MM.1S (cell line): ENCODE measurements at regions not wholly inside any gene's neighbourhood (a gene's known extent, or its start where the extent isn't known, plus 50 kb on each side); places are given as distances from the start of the nearest gene placed in this dataset.

Source experiments
- DNase-seq: peaks from one replicate; pipeline ENCODE4 v3.0.0-alpha.2; 2015
- H2AFZ ChIP-seq: fragments of 300-600 bp; sonication (generic); 2 replicates; pipeline ENCODE4 v1.6.0; 2016; ENCODE audit warnings: antibody characterized with exemption, low read length
- H3F3A ChIP-seq: fragments of 300-600 bp; sonication (generic); 2 replicates; pipeline ENCODE4 v1.6.1; 2016; ENCODE audit warnings: mild to moderate bottlenecking, antibody characterized with exemption, low read length, moderate library complexity, mixed read lengths; ENCODE audit not compliant: insufficient read depth
- H3K27ac ChIP-seq: fragments of 300-600 bp; sonication (generic); 2 replicates; pipeline ENCODE4 v1.5.1; 2016; ENCODE audit warnings: mild to moderate bottlenecking, low read length
- H3K27me3 ChIP-seq: fragments of 300-600 bp; sonication (generic); replicated peaks from 2 replicates; pipeline ENCODE4 v1.6.0; 2016; ENCODE audit warnings: low read length; ENCODE audit not compliant: insufficient read depth
- H3K36me3 ChIP-seq: fragments of 300-600 bp; sonication (generic); replicated peaks from 2 replicates; pipeline ENCODE4 v1.6.1; 2016; ENCODE audit warnings: mild to moderate bottlenecking, low read length, mixed read lengths; ENCODE audit not compliant: insufficient read depth
- H3K4me1 ChIP-seq: fragments of 300-600 bp; sonication (generic); 2 replicates; pipeline ENCODE4 v1.6.1; 2016; ENCODE audit warnings: low read length, mixed read lengths
- H3K4me2 ChIP-seq: fragments of 300-600 bp; sonication (generic); 2 replicates; pipeline ENCODE4 v1.6.0; 2016; ENCODE audit warnings: low read depth, low read length
- H3K4me3 ChIP-seq: fragments of 300-600 bp; sonication (generic); 2 replicates; pipeline ENCODE4 v1.5.1; 2016; ENCODE audit warnings: low read length, mixed read lengths
- H3K79me2 ChIP-seq: fragments of 300-600 bp; sonication (generic); 2 replicates; pipeline ENCODE4 v1.6.1; 2016; ENCODE audit warnings: mixed run types, low read length, mixed read lengths
- H3K9ac ChIP-seq: fragments of 300-600 bp; sonication (generic); 2 replicates; pipeline ENCODE4 v1.6.1; 2016; ENCODE audit warnings: low read length, mixed read lengths
- H3K9me2 ChIP-seq: fragments of 300-600 bp; sonication (generic); replicated peaks from 2 replicates; pipeline ENCODE4 v1.6.1; 2016; ENCODE audit warnings: mild to moderate bottlenecking, low read length, mixed read lengths; ENCODE audit not compliant: insufficient read depth
- H3K9me3 ChIP-seq: fragments of 300-600 bp; sonication (generic); replicated peaks from 2 replicates; pipeline ENCODE4 v1.6.1; 2016; ENCODE audit warnings: mild to moderate bottlenecking, low read length, mixed read lengths; ENCODE audit not compliant: insufficient read depth
- H4K20me1 ChIP-seq: fragments of 300-600 bp; sonication (generic); 2 replicates; pipeline ENCODE4 v1.6.1; 2016; ENCODE audit warnings: mild to moderate bottlenecking, low read length, moderate library complexity, mixed read lengths; ENCODE audit not compliant: insufficient read depth
- CTCF ChIP-seq: fragments of 300-600 bp; sonication (generic); IDR thresholded peaks from 2 replicates; pipeline ENCODE4 v1.5.1; 2016; ENCODE audit warnings: antibody characterized with exemption, low read length, mixed read lengths
- EZH2 ChIP-seq: fragments of 300-600 bp; sonication (generic); optimal IDR thresholded peaks from 2 replicates; pipeline ENCODE3; 2017; ENCODE audit warnings: low read depth, mild to moderate bottlenecking, antibody characterized with exemption, low read length, mixed read lengths
- EZH2phosphoT487 ChIP-seq: fragments of 300-600 bp; sonication (generic); IDR thresholded peaks from 2 replicates; pipeline ENCODE4 v1.6.1; 2018; ENCODE audit warnings: antibody characterized with exemption, low read length

GRCh38 chr5:9878206-9878605 is 248.1 kb upstream of the TAS2R1 start:
- no peak overlapping the region for H3K4me3 ChIP-seq
- no peaks in the 10 kb centered on the region for H3K4me1 ChIP-seq
- TF ChIP-seq EZH2phosphoT487 (no peak), CTCF (no peak), EZH2 (no peak)
- no peaks in the 10 kb centered on the region for H3K79me2 ChIP-seq
- H3K9ac ChIP-seq, result no peak overlapping the region
- no peaks in the 10 kb centered on the region for H3K9me2 ChIP-seq
- no peaks in the 10 kb centered on the region for H3F3A ChIP-seq
- no peak overlapping the region for H3K4me2 ChIP-seq
- no peaks in the 10 kb centered on the region for H3K9me3 ChIP-seq
- H2AFZ ChIP-seq, result no peak overlapping the region
- no peaks in the 10 kb centered on the region for H3K36me3 ChIP-seq
- no peaks in the 10 kb centered on the region for H4K20me1 ChIP-seq
- DNase-seq, result no peak
- no peak overlapping the region for H3K27ac ChIP-seq
- no peaks in the 10 kb centered on the region for H3K27me3 ChIP-seq

GRCh38 chr5:9877488-9877887 is 247.3 kb upstream of the TAS2R1 start:
- H3K27me3 ChIP-seq, result no peaks in the 10 kb centered on the region
- no peak overlapping the region for H3K9ac ChIP-seq
- no peaks in the 10 kb centered on the region for H3K9me3 ChIP-seq
- H3K36me3 ChIP-seq, result no peaks in the 10 kb centered on the region
- H3F3A ChIP-seq, result no peaks in the 10 kb centered on the region
- TF ChIP-seq EZH2 (no peak), EZH2phosphoT487 (no peak), CTCF (no peak)
- no peaks in the 10 kb centered on the region for H3K4me1 ChIP-seq
- H3K9me2 ChIP-seq, result no peaks in the 10 kb centered on the region
- H3K4me2 ChIP-seq, result no peak overlapping the region
- DNase-seq, result no peak
- H3K4me3 ChIP-seq, result no peak overlapping the region
- H3K79me2 ChIP-seq, result no peaks in the 10 kb centered on the region
- no peak overlapping the region for H2AFZ ChIP-seq
- no peaks in the 10 kb centered on the region for H4K20me1 ChIP-seq
- H3K27ac ChIP-seq, result no peak overlapping the region

- TF ChIP-seq EZH2phosphoT487 (no peak), CTCF (no peak), EZH2 (no peak)
- no peak for DNase-seq
Observed at GRCh38 chr5:9876451-9876850, 246.3 kb upstream of the TAS2R1 start.

More at GRCh38 chr5:9876451-9876850, 246.3 kb upstream of the TAS2R1 start:
- no peak overlapping the region for H2AFZ ChIP-seq
- H3K36me3 ChIP-seq, result no peaks in the 10 kb centered on the region
- no peak overlapping the region for H3K4me2 ChIP-seq
- H3F3A ChIP-seq, result no peaks in the 10 kb centered on the region
- no peak overlapping the region for H3K4me3 ChIP-seq
- no peaks in the 10 kb centered on the region for H3K4me1 ChIP-seq
- H3K27me3 ChIP-seq, result no peaks in the 10 kb centered on the region
- no peaks in the 10 kb centered on the region for H3K9me2 ChIP-seq
- no peak overlapping the region for H3K9ac ChIP-seq
- H3K9me3 ChIP-seq, result no peaks in the 10 kb centered on the region
- no peaks in the 10 kb centered on the region for H4K20me1 ChIP-seq
- H3K27ac ChIP-seq, result no peak overlapping the region
- no peaks in the 10 kb centered on the region for H3K79me2 ChIP-seq
